ENCODE measurements at regions not wholly inside any gene's neighbourhood (a gene's known extent, or its start where the extent isn't known, plus 50 kb on each side); places are given as distances from the start of the nearest gene placed in this dataset.

GRCh38 chr18:22309191-22309590 is 108.5 kb downstream of the CTAGE1 start:
- no peak for TF ChIP-seq CTCF (IDR thresholded peaks at IDR 0.05)
- no peak for TF ChIP-seq POLR2A (IDR thresholded peaks at IDR 0.05)

All from thyroid gland (tissue), 4 donors.